Trophoblast cell (in vitro differentiated cells and primary cell): ENCODE measurements at regions not wholly inside any gene's neighbourhood (a gene's known extent, or its start where the extent isn't known, plus 50 kb on each side); places are given as distances from the start of the nearest gene placed in this dataset.

Experiments
- DNase-seq, 2 donors: peaks; one replicate each; pipeline ENCODE4 v3.0.0-alpha.2; 2016
- H2AFZ ChIP-seq: 2 replicates; pipeline ENCODE4 v1.6.1; 2013; ENCODE audit warnings: low read length, moderate library complexity, mild to moderate bottlenecking; ENCODE audit not compliant: insufficient read depth, poor library complexity
- H2AK5ac ChIP-seq: 2 replicates; pipeline ENCODE4 v1.6.1; 2013; ENCODE audit warnings: mild to moderate bottlenecking, low read length
- H2BK120ac ChIP-seq: 2 replicates; pipeline ENCODE4 v1.6.1; 2013; ENCODE audit warnings: low read length, mild to moderate bottlenecking, moderate library complexity; ENCODE audit not compliant: insufficient read depth, poor library complexity
- H2BK12ac ChIP-seq: 2 replicates; pipeline ENCODE4 v1.6.1; 2013; ENCODE audit warnings: mild to moderate bottlenecking, low read length, moderate library complexity
- H2BK5ac ChIP-seq: 2 replicates; pipeline ENCODE4 v1.6.1; 2013; ENCODE audit warnings: low read length, low read depth, moderate library complexity, mild to moderate bottlenecking; ENCODE audit not compliant: poor library complexity
- H3K14ac ChIP-seq: 2 replicates; pipeline ENCODE4 v1.6.1; 2013; ENCODE audit warnings: mild to moderate bottlenecking, low read length
- H3K18ac ChIP-seq: 2 replicates; pipeline ENCODE4 v1.6.1; 2013; ENCODE audit warnings: mild to moderate bottlenecking, low read length
- H3K23ac ChIP-seq: 2 replicates; pipeline ENCODE4 v1.6.1; 2013; ENCODE audit warnings: low read length
- H3K27ac ChIP-seq: 2 replicates; pipeline ENCODE4 v1.5.1; 2013; ENCODE audit warnings: low read depth, mild to moderate bottlenecking, inconsistent platforms, low read length, moderate library complexity
- H3K27me3 ChIP-seq: 2 replicates; pipeline ENCODE4 v1.6.1; 2013; ENCODE audit warnings: inconsistent platforms, mild to moderate bottlenecking, low read length, moderate library complexity; ENCODE audit not compliant: insufficient read depth
- H3K36me3 ChIP-seq, 2 experiments: 1 replicate in 1 of 2; 2 replicates in 1 of 2; pipeline ENCODE4 v1.6.1; 2013; ENCODE audit warnings: low read length in 2 of 2, mild to moderate bottlenecking in 2 of 2, moderate library complexity in 1 of 2; ENCODE audit not compliant: insufficient read depth in 2 of 2, control insufficient read depth in 1 of 2
- H3K4ac ChIP-seq: 2 replicates; pipeline ENCODE4 v1.6.1; 2013; ENCODE audit warnings: low read depth, mild to moderate bottlenecking, low read length, moderate library complexity
- H3K4me1 ChIP-seq, 2 experiments: 1 replicate in 1 of 2; 2 replicates in 1 of 2; pipeline ENCODE4 v1.6.1; 2013; ENCODE audit warnings: low read length in 2 of 2, mild to moderate bottlenecking in 2 of 2, moderate library complexity in 1 of 2; ENCODE audit not compliant: insufficient read depth in 2 of 2, control insufficient read depth in 1 of 2
- H3K4me2 ChIP-seq: 2 replicates; pipeline ENCODE4 v1.6.1; 2013; ENCODE audit warnings: inconsistent platforms, mild to moderate bottlenecking, low read length, moderate library complexity
- H3K4me3 ChIP-seq: 2 replicates; pipeline ENCODE4 v1.5.1; 2013; ENCODE audit warnings: mild to moderate bottlenecking, low read depth, low read length, inconsistent platforms
- H3K79me1 ChIP-seq: one replicate; pipeline ENCODE4 v1.6.1; 2013; ENCODE audit warnings: low read length
- H3K79me2 ChIP-seq: 2 replicates; pipeline ENCODE4 v1.6.1; 2013; ENCODE audit warnings: low read length, mild to moderate bottlenecking; ENCODE audit not compliant: control insufficient read depth, insufficient read depth, poor library complexity
- H3K9ac ChIP-seq: 2 replicates; pipeline ENCODE4 v1.6.1; 2013; ENCODE audit warnings: mild to moderate bottlenecking, low read length
- H3K9me3 ChIP-seq: 2 replicates; pipeline ENCODE4 v1.6.1; 2013; ENCODE audit warnings: low read depth, mild to moderate bottlenecking, control low read depth, inconsistent platforms, low read length; ENCODE audit not compliant: insufficient read depth
- H4K12ac ChIP-seq: 2 replicates; pipeline ENCODE4 v1.6.1; 2013; ENCODE audit warnings: low read depth, mild to moderate bottlenecking, low read length, moderate library complexity
- H4K8ac ChIP-seq: 2 replicates; pipeline ENCODE4 v1.6.1; 2013; ENCODE audit warnings: low read depth, mild to moderate bottlenecking, low read length, moderate library complexity
- H4K91ac ChIP-seq: one replicate; pipeline ENCODE4 v1.6.1; 2013; ENCODE audit warnings: low read depth, mild to moderate bottlenecking, low read length, moderate library complexity
- WGBS: extraction: QIAGEN DNeasy Blood & Tissue Kit; methylation state at CpG from one replicate; pipeline ENCODE4 v1.1.7; 2013; ENCODE audit warnings: missing lambda C conversion rate; ENCODE audit not compliant: insufficient read length, insufficient coverage; ENCODE audit errors: extremely low coverage; 5-methylcytosine and 5-hydroxymethylcytosine counted together

DNA sequence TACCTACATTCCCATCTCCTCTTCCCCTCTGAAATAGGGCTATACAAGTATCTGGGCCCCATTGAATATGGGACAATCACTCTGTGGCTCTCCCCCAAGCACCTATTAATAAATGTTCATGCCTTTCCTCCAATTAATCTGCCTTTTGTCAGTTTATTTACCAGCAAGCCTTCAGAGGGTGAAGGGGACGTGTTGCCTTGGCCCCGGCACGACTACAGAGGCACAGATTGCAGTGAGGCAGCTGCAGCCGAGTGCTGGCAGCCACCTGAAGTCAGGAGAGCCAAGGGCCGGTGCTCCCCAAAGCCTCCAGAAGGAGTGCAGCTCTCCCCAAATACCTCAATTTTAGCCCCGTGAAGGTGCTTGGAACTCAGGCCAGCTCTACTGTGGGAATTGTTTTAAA, 580.9 kb upstream of the B3GAT1 start:
- Histone ChIP-seq H3K9me3 (peaks cover 2% of the 10 kb centered on the region), H3K79me1 (no peaks in the 10 kb centered on the region), H3K9ac (no peak overlapping the region), H2AFZ (no peak overlapping the region), H2BK5ac (no peak overlapping the region), H3K23ac (no peak overlapping the region), H3K27ac (no peak overlapping the region), H3K18ac (no peak overlapping the region), H3K4me3 (no peak overlapping the region), H3K27me3 (no peaks in the 10 kb centered on the region), H2BK120ac (no peak overlapping the region), H3K4me1 (no peaks in the 10 kb centered on the region), H3K4me2 (no peak overlapping the region), H4K91ac (no peak overlapping the region), H3K36me3 (no peaks in the 10 kb centered on the region), H3K4ac (no peak overlapping the region), H3K14ac (no peak overlapping the region), H2AK5ac (no peak overlapping the region), H4K12ac (no peak overlapping the region), H4K8ac (no peak overlapping the region), H3K79me2 (no peaks in the 10 kb centered on the region), H2BK12ac (no peak overlapping the region)
- no CpG with 5 or more reads among the region's 6 CpGs for WGBS
- no peak for DNase-seq

DNA sequence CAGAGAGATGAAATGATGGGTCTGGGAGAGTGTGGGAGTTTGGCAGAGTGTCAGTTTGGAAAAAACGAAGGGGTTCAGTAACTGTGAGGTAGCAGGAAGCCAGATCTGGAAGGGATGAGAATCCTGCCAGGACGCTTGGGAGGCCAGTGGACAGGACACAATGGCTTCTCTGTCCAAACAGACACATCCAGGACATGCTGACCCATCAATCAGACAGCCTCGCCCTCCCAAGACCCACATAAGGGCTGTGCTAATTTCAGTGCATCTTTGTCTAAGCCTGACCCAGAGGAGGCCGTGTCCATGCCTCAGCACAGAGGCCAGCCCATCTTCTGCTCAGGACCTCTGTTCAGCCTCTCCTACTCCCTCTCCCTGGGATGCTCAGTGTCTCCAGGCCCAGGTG, 576.5 kb upstream of the B3GAT1 start:
- no peak overlapping the region for H2BK5ac ChIP-seq
- no peak overlapping the region for H4K91ac ChIP-seq
- H2AK5ac ChIP-seq = no peak overlapping the region
- no peak overlapping the region for H2AFZ ChIP-seq
- no peak overlapping the region for H3K4ac ChIP-seq
- no peaks in the 10 kb centered on the region for H3K36me3 ChIP-seq
- no peak overlapping the region for H3K23ac ChIP-seq
- no CpG with 5 or more reads among the region's 4 CpGs for WGBS
- H3K9me3 ChIP-seq = peaks cover 2% of the 10 kb centered on the region
- no peaks in the 10 kb centered on the region for H3K4me1 ChIP-seq
- no peaks in the 10 kb centered on the region for H3K79me2 ChIP-seq
- no peak overlapping the region for H3K27ac ChIP-seq
- H3K18ac ChIP-seq = no peak overlapping the region
- no peaks in the 10 kb centered on the region for H3K79me1 ChIP-seq
- H3K14ac ChIP-seq = no peak overlapping the region
- no peak overlapping the region for H3K9ac ChIP-seq
- H4K8ac ChIP-seq = no peak overlapping the region
- H3K4me3 ChIP-seq = no peak overlapping the region
- no peak overlapping the region for H4K12ac ChIP-seq
- H3K27me3 ChIP-seq = no peaks in the 10 kb centered on the region
- H2BK120ac ChIP-seq = no peak overlapping the region
- H3K4me2 ChIP-seq = no peak overlapping the region
- no peak for DNase-seq
- H2BK12ac ChIP-seq = no peak overlapping the region

DNA sequence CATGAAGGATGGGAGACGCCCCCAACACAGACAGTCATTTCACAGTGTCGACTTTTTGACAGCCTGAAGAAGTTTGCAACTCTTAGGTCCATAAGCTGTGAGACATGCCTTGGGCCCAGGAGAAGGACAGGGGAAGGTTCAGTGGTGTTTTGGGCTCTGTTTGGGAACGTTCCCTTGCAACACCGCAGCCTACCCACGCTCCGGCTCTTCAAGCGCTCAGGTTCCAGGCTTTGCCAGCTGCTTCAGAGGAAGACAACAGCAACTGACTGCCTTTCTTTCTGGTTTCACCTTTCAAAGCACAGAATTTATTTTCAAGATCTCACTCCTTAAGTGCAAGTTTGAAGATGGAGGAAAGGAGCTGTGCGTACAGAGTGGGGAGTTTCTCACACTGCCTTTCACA, 575.8 kb upstream of the B3GAT1 start:
- H4K91ac ChIP-seq = no peak overlapping the region
- H3K18ac ChIP-seq = no peak overlapping the region
- no peak overlapping the region for H2BK12ac ChIP-seq
- H2BK120ac ChIP-seq = no peak overlapping the region
- H3K36me3 ChIP-seq = no peaks in the 10 kb centered on the region
- no peaks in the 10 kb centered on the region for H3K27me3 ChIP-seq
- no peak overlapping the region for H3K4ac ChIP-seq
- no peak overlapping the region for H3K14ac ChIP-seq
- H3K23ac ChIP-seq = no peak overlapping the region
- H4K8ac ChIP-seq = no peak overlapping the region
- H3K4me1 ChIP-seq = no peaks in the 10 kb centered on the region
- H3K9me3 ChIP-seq = peaks cover 2% of the 10 kb centered on the region
- H3K79me1 ChIP-seq = no peaks in the 10 kb centered on the region
- H2BK5ac ChIP-seq = no peak overlapping the region
- H3K4me3 ChIP-seq = no peak overlapping the region
- no peak overlapping the region for H3K27ac ChIP-seq
- no peak overlapping the region for H2AFZ ChIP-seq
- H3K79me2 ChIP-seq = no peaks in the 10 kb centered on the region
- H4K12ac ChIP-seq = no peak overlapping the region
- no peak overlapping the region for H3K4me2 ChIP-seq
- DNase-seq = no peak
- H2AK5ac ChIP-seq = no peak overlapping the region
- WGBS = no CpG with 5 or more reads among the region's 8 CpGs
- no peak overlapping the region for H3K9ac ChIP-seq

DNA sequence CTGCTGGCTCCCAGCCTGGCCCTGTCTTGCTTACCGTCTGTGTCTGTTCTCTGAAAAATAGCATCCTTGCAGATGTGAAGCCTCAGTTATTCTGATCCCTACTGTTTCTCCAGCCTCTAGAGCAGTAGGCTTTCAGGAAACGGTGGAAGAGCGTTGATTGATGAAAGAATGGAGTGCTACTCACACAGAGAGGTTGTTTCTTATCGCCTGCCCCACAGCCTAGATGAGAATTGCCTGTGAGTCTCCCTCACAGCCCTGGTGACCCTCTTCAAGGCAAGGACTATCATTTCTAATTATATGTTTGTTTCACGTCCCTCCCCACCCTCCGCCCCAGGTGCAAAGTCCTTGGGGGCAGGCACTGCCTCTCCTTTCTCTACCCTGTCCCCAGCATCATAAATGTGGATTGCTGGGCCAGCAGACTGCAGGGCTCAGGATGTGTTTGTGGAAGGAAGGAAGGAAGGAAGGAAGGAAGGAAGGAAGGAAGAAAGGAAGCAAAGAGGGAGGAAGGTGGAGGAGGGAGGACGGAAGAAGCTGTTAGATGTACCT, 575.3 kb upstream of the B3GAT1 start:
- H4K91ac ChIP-seq = no peak overlapping the region
- no peaks in the 10 kb centered on the region for H3K79me1 ChIP-seq
- H3K14ac ChIP-seq = no peak overlapping the region
- H2BK5ac ChIP-seq = no peak overlapping the region
- no peaks in the 10 kb centered on the region for H3K36me3 ChIP-seq
- no peaks in the 10 kb centered on the region for H3K4me1 ChIP-seq
- no peak overlapping the region for H3K4me2 ChIP-seq
- no peak overlapping the region for H3K18ac ChIP-seq
- no peaks in the 10 kb centered on the region for H3K79me2 ChIP-seq
- H2AFZ ChIP-seq = no peak overlapping the region
- H4K8ac ChIP-seq = no peak overlapping the region
- no peak overlapping the region for H3K27ac ChIP-seq
- no peak overlapping the region for H3K4me3 ChIP-seq
- H3K27me3 ChIP-seq = no peaks in the 10 kb centered on the region
- DNase-seq = no peak
- no peak overlapping the region for H2BK120ac ChIP-seq
- H4K12ac ChIP-seq = no peak overlapping the region
- H2AK5ac ChIP-seq = no peak overlapping the region
- peaks cover 2% of the 10 kb centered on the region for H3K9me3 ChIP-seq
- WGBS = no CpG with 5 or more reads among the region's 7 CpGs
- H3K9ac ChIP-seq = no peak overlapping the region
- no peak overlapping the region for H2BK12ac ChIP-seq
- no peak overlapping the region for H3K23ac ChIP-seq
- no peak overlapping the region for H3K4ac ChIP-seq
